Vagina (tissue), 2 donors: ENCODE measurements at regions not wholly inside any gene's neighbourhood (a gene's known extent, or its start where the extent isn't known, plus 50 kb on each side); places are given as distances from the start of the nearest gene placed in this dataset.

Experiments used
- POLR2A ChIP-seq, 2 donors: fragments of 450-650 bp; IDR thresholded peaks; one replicate each; pipeline ENCODE4 v1.6.1; 2017; ENCODE audit warnings: antibody characterized with exemption in 2 of 2, mild to moderate bottlenecking in 2 of 2, moderate library complexity in 2 of 2
- TF ChIP-seq, protein P1 (sequence below), 3 experiments: fragments of 450-650 bp in 2 of 3; fragments of 200-600 bp in 1 of 3; sonication (generic) in 1 of 3; IDR thresholded peaks; one replicate each; pipeline ENCODE4 v1.5.1; 2017 to 2019; ENCODE audit warnings: antibody characterized with exemption in 3 of 3, mild to moderate bottlenecking in 2 of 3, moderate library complexity in 2 of 3

DNA sequence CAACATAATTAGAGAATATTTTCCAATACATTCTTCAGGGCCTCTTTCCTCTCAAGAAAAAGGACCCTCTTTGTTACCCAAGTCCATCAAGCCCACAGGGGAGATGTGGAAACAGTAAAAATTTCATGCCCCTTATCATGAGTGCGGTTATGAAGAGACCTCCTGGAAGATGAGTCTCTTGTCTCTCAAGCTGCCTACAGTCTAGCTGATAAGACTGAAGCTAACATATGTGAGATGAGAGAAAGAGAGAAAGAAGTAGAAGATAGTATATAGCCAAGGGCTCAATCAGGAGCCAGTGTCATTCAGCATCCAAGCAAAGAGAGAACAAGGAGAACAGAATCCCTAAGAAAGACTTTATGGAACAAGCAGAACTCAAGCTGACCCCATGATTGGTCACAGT is 75.9 kb upstream of the CABCOCO1 start:
- TF ChIP-seq, protein P1, sequence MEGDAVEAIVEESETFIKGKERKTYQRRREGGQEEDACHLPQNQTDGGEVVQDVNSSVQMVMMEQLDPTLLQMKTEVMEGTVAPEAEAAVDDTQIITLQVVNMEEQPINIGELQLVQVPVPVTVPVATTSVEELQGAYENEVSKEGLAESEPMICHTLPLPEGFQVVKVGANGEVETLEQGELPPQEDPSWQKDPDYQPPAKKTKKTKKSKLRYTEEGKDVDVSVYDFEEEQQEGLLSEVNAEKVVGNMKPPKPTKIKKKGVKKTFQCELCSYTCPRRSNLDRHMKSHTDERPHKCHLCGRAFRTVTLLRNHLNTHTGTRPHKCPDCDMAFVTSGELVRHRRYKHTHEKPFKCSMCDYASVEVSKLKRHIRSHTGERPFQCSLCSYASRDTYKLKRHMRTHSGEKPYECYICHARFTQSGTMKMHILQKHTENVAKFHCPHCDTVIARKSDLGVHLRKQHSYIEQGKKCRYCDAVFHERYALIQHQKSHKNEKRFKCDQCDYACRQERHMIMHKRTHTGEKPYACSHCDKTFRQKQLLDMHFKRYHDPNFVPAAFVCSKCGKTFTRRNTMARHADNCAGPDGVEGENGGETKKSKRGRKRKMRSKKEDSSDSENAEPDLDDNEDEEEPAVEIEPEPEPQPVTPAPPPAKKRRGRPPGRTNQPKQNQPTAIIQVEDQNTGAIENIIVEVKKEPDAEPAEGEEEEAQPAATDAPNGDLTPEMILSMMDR (IDR thresholded peaks at IDR 0.05) = no peak
- TF ChIP-seq POLR2A (IDR thresholded peaks at IDR 0.05) = no peak
